ENCODE measurements at regions not wholly inside any gene's neighbourhood (a gene's known extent, or its start where the extent isn't known, plus 50 kb on each side); places are given as distances from the start of the nearest gene placed in this dataset.

GRCh38 chr20:17797579-17797978 is 97.8 kb downstream of the BANF2 start:
- Histone ChIP-seq H3K9me3 (ENCODE audit: control insufficient read depth in 4 of 4, insufficient read depth in 3 of 4, low read length in 3 of 4) (peaks cover 0 to 2% (median 0%) of the 10 kb centered on the region in 4 donors), H3K27me3 (ENCODE audit: control insufficient read depth in 3 of 3, insufficient read depth in 3 of 3, low read length in 2 of 3) (no peaks in the 10 kb centered on the region), H3K9ac (ENCODE audit: insufficient read depth in 1 of 2, low read length in 2 of 2) (no peak overlapping the region), H3K4me1 (ENCODE audit: control insufficient read depth in 5 of 5, insufficient read depth in 5 of 5, low read length in 5 of 5) (peaks cover 0 to 12% (median 5%) of the 10 kb centered on the region in 5 donors), H3K4me3 (no peak overlapping the region), H3K36me3 (ENCODE audit: control insufficient read depth in 4 of 4, insufficient read depth in 4 of 4, low read length in 4 of 4) (no peaks in the 10 kb centered on the region), H3K27ac (ENCODE audit: low read depth in 1 of 2, low read length in 1 of 2) (no peak overlapping the region)
- no peak for ATAC-seq (ENCODE audit: insufficient read depth, low FRiP score)
- WGBS, 2 donors, result 93 to 96% methylated on average over 4 of the region's 4 CpGs
- TF ChIP-seq, protein P1, sequence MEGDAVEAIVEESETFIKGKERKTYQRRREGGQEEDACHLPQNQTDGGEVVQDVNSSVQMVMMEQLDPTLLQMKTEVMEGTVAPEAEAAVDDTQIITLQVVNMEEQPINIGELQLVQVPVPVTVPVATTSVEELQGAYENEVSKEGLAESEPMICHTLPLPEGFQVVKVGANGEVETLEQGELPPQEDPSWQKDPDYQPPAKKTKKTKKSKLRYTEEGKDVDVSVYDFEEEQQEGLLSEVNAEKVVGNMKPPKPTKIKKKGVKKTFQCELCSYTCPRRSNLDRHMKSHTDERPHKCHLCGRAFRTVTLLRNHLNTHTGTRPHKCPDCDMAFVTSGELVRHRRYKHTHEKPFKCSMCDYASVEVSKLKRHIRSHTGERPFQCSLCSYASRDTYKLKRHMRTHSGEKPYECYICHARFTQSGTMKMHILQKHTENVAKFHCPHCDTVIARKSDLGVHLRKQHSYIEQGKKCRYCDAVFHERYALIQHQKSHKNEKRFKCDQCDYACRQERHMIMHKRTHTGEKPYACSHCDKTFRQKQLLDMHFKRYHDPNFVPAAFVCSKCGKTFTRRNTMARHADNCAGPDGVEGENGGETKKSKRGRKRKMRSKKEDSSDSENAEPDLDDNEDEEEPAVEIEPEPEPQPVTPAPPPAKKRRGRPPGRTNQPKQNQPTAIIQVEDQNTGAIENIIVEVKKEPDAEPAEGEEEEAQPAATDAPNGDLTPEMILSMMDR (IDR thresholded peaks at IDR 0.05; ENCODE audit: control extremely low read depth, extremely low read depth), result no peak
- DNase-seq, result no peak

DNA sequence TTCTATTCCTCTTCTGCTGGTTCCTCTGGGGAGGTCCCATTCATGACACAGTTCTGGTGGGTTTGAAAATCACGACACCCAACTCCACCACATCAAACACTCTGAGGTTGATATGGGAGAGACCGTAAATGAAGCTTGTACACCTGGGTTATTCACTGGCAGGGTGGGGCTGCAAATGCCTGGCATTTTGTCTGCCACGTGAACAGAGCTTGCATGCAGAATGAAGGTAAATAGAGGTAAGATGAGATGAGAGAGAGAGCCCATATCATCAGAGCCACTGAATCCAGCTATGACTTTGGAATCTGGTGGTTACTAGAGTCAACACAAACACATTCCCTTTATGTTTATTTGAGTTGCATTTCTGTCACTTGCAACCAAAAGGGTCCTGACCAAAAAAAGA is 97.4 kb downstream of the BANF2 start:
- H3K9ac ChIP-seq (ENCODE audit: insufficient read depth in 1 of 2, low read length in 2 of 2), result no peak overlapping the region
- ATAC-seq (ENCODE audit: insufficient read depth, low FRiP score) (no peak), DNase-seq (no peak)
- H3K36me3 ChIP-seq (ENCODE audit: control insufficient read depth in 4 of 4, insufficient read depth in 4 of 4, low read length in 4 of 4), result no peaks in the 10 kb centered on the region
- no peak overlapping the region for H3K27ac ChIP-seq (ENCODE audit: low read depth in 1 of 2, low read length in 1 of 2)
- H3K4me3 ChIP-seq, result no peak overlapping the region
- H3K9me3 ChIP-seq (ENCODE audit: control insufficient read depth in 4 of 4, insufficient read depth in 3 of 4, low read length in 3 of 4), result peaks cover 0 to 2% (median 0%) of the 10 kb centered on the region in 4 donors
- peaks cover 0 to 12% (median 5%) of the 10 kb centered on the region in 5 donors for H3K4me1 ChIP-seq (ENCODE audit: control insufficient read depth in 5 of 5, insufficient read depth in 5 of 5, low read length in 5 of 5)
- TF ChIP-seq, protein P1 (IDR thresholded peaks at IDR 0.05; ENCODE audit: control extremely low read depth, extremely low read depth), result no peak
- no peaks in the 10 kb centered on the region for H3K27me3 ChIP-seq (ENCODE audit: control insufficient read depth in 3 of 3, insufficient read depth in 3 of 3, low read length in 2 of 3)
- 60 to 79% methylated on average over 3 of the region's 3 CpGs for whole genome bisulfite sequencing, 2 donors

GRCh38 chr20:17796091-17796563 is 96.4 kb downstream of the BANF2 start:
- H3K27me3 ChIP-seq (ENCODE audit: control insufficient read depth in 3 of 3, insufficient read depth in 3 of 3, low read length in 2 of 3), result no peaks in the 10 kb centered on the region
- TF ChIP-seq, protein P1 (IDR thresholded peaks at IDR 0.05; ENCODE audit: control extremely low read depth, extremely low read depth), result no peak
- H3K9me3 ChIP-seq (ENCODE audit: control insufficient read depth in 4 of 4, insufficient read depth in 3 of 4, low read length in 3 of 4), result peaks cover 0 to 2% (median 0%) of the 10 kb centered on the region in 4 donors
- ATAC-seq (ENCODE audit: insufficient read depth, low FRiP score) (peak; percentile 30), DNase-seq (peak; percentile 23 to 81 (median 66))
- H3K27ac ChIP-seq (ENCODE audit: low read depth in 1 of 2, low read length in 1 of 2), result peak overlapping the region in 1 of 2 donors; percentile 37
- H3K4me1 ChIP-seq (ENCODE audit: control insufficient read depth in 5 of 5, insufficient read depth in 5 of 5, low read length in 5 of 5), result peaks cover 0 to 12% (median 5%) of the 10 kb centered on the region in 5 donors
- H3K9ac ChIP-seq (ENCODE audit: insufficient read depth in 1 of 2, low read length in 2 of 2), result no peak overlapping the region
- no peak overlapping the region for H3K4me3 ChIP-seq
- WGBS, 2 donors, result 33 to 47% methylated on average over 2 of the region's 2 CpGs
- no peaks in the 10 kb centered on the region for H3K36me3 ChIP-seq (ENCODE audit: control insufficient read depth in 4 of 4, insufficient read depth in 4 of 4, low read length in 4 of 4)
